ENCODE measurements at regions not wholly inside any gene's neighbourhood (a gene's known extent, or its start where the extent isn't known, plus 50 kb on each side); places are given as distances from the start of the nearest gene placed in this dataset.

GRCh38 chr3:194906229-194906629 is 220.5 kb downstream of the FAM43A start:
- intact Hi-C loops (cut with DNase I; ENCODE audit: low total_unique reads) = no loop called here
- Histone ChIP-seq H3K36me3 (no peaks in the 10 kb centered on the region), H3K4me1 (no peaks in the 10 kb centered on the region), H3K27ac (no peak overlapping the region), H3K4me3 (no peak overlapping the region), H3K9me3 (no peaks in the 10 kb centered on the region), H3K27me3 (no peaks in the 10 kb centered on the region)
- no peak for TF ChIP-seq POLR2A (IDR thresholded peaks at IDR 0.05)
- TF ChIP-seq POLR2AphosphoS5 (IDR thresholded peaks at IDR 0.05) = peak in 1 of 3 donors; percentile 16
- DNase-seq (ENCODE audit: low spot score in 2 of 2) = peak in 1 of 2 donors; percentile 29

- Histone ChIP-seq H3K27ac (peak overlapping the region in 1 of 2 donors; percentile 51), H3K9me3 (no peaks in the 10 kb centered on the region), H3K4me3 (no peak overlapping the region), H3K4me1 (no peaks in the 10 kb centered on the region), H3K27me3 (no peaks in the 10 kb centered on the region), H3K36me3 (no peaks in the 10 kb centered on the region)
- TF ChIP-seq POLR2A (IDR thresholded peaks at IDR 0.05) (no peak), CTCF (IDR thresholded peaks at IDR 0.05) (no peak), POLR2AphosphoS5 (IDR thresholded peaks at IDR 0.05) (no peak)
- intact Hi-C loops (cut with DNase I; ENCODE audit: low total_unique reads) = no loop called here
- no peak for DNase-seq (ENCODE audit: low spot score in 2 of 2)
Measured at GRCh38 chr3:194906970-194907629, 221.4 kb downstream of the FAM43A start.

- H3K4me1 ChIP-seq = no peaks in the 10 kb centered on the region
- H3K36me3 ChIP-seq = no peaks in the 10 kb centered on the region
- no peak overlapping the region for H3K27ac ChIP-seq
- intact Hi-C loops (cut with DNase I; ENCODE audit: low total_unique reads) = no loop called here
- TF ChIP-seq POLR2AphosphoS5 (IDR thresholded peaks at IDR 0.05) (no peak), POLR2A (IDR thresholded peaks at IDR 0.05) (no peak), CTCF (IDR thresholded peaks at IDR 0.05) (no peak)
- no peak overlapping the region for H3K4me3 ChIP-seq
- H3K9me3 ChIP-seq = no peaks in the 10 kb centered on the region
- DNase-seq (ENCODE audit: low spot score in 2 of 2) = no peak
- no peaks in the 10 kb centered on the region for H3K27me3 ChIP-seq
Measured at GRCh38 chr3:194907811-194908210, 222.1 kb downstream of the FAM43A start.

- no peak overlapping the region for H3K4me3 ChIP-seq
- H3K36me3 ChIP-seq = no peaks in the 10 kb centered on the region
- TF ChIP-seq POLR2AphosphoS5 (IDR thresholded peaks at IDR 0.05) (no peak), POLR2A (IDR thresholded peaks at IDR 0.05) (no peak), CTCF (IDR thresholded peaks at IDR 0.05) (no peak)
- H3K4me1 ChIP-seq = no peaks in the 10 kb centered on the region
- no peak for DNase-seq (ENCODE audit: low spot score in 2 of 2)
- intact Hi-C loops (cut with DNase I; ENCODE audit: low total_unique reads) = no loop called here
- no peaks in the 10 kb centered on the region for H3K27me3 ChIP-seq
- no peak overlapping the region for H3K27ac ChIP-seq
- no peaks in the 10 kb centered on the region for H3K9me3 ChIP-seq
Measured at GRCh38 chr3:194908496-194908895, 222.8 kb downstream of the FAM43A start.

- H3K4me1 ChIP-seq = no peaks in the 10 kb centered on the region
- H3K27ac ChIP-seq = no peak overlapping the region
- no peak overlapping the region for H3K4me3 ChIP-seq
- intact Hi-C loops (cut with DNase I; ENCODE audit: low total_unique reads) = no loop called here
- TF ChIP-seq POLR2A (IDR thresholded peaks at IDR 0.05) (no peak), POLR2AphosphoS5 (IDR thresholded peaks at IDR 0.05) (no peak), CTCF (IDR thresholded peaks at IDR 0.05) (no peak)
- no peaks in the 10 kb centered on the region for H3K27me3 ChIP-seq
- H3K36me3 ChIP-seq = no peaks in the 10 kb centered on the region
- no peak for DNase-seq (ENCODE audit: low spot score in 2 of 2)
- no peaks in the 10 kb centered on the region for H3K9me3 ChIP-seq
Measured at GRCh38 chr3:194908972-194909371, 223.3 kb downstream of the FAM43A start.
